T-cell (primary cell): ENCODE measurements at regions not wholly inside any gene's neighbourhood (a gene's known extent, or its start where the extent isn't known, plus 50 kb on each side); places are given as distances from the start of the nearest gene placed in this dataset.

Experiments used
- ATAC-seq, 4 experiments: fragments of 200-7000 bp in 3 of 4; fragments of 150-1000 bp in 1 of 4; cut with Tn5 transposase; replicated peaks in 1 of 4; 1 replicate in 3 of 4; 2 replicates in 1 of 4; pipeline ENCODE4 v1.10.0; 2021; ENCODE audit warnings: moderate library complexity in 3 of 4, mild to moderate bottlenecking in 2 of 4, moderate number of reproducible peaks in 1 of 4
- CTCF ChIA-PET, 2 donors: fragments of 300-600 bp; sonication (Branson Sonifier 250); formaldehyde crosslinking; loops; one replicate each; lab custom pipeline; 2022; ENCODE audit warnings: antibody characterized with exemption in 2 of 2; lab: Charles Lee
- POLR2A ChIA-PET, 2 donors: fragments of 300-600 bp; sonication (Branson Sonifier 250); formaldehyde crosslinking; loops; one replicate each; lab custom pipeline; 2022; ENCODE audit warnings: antibody characterized with exemption in 2 of 2; lab: Charles Lee
- DNase-seq, 35 experiments: peaks; one replicate each; pipeline versions ENCODE4 v3.0.0 to v3.0.0-alpha.2; 2013 to 2023
- H3K27ac ChIP-seq: one replicate; pipeline ENCODE4 v1.5.1; 2013; ENCODE audit warnings: low read length
- H3K27me3 ChIP-seq, 2 experiments: replicated peaks in 1 of 2; 1 replicate in 1 of 2; 2 replicates in 1 of 2; pipeline versions ENCODE4 v1.6.1 to v1.7.0; 2013; ENCODE audit warnings: low read length in 1 of 2, mixed read lengths in 1 of 2; ENCODE audit not compliant: control insufficient read depth in 2 of 2, insufficient read depth in 2 of 2; ENCODE audit errors: extremely low read depth in 1 of 2
- H3K36me3 ChIP-seq, 2 donors: 1 replicate in 1 of 2; 2 replicates in 1 of 2; pipeline versions ENCODE4 v1.6.1 to v1.7.0; 2013; ENCODE audit warnings: low read length in 1 of 2; ENCODE audit not compliant: control insufficient read depth in 2 of 2, insufficient read depth in 1 of 2; ENCODE audit errors: extremely low read depth in 1 of 2
- H3K4me1 ChIP-seq, 2 experiments: 1 replicate in 1 of 2; 2 replicates in 1 of 2; pipeline versions ENCODE4 v1.6.1 to v1.7.0; 2013; ENCODE audit warnings: low read length in 2 of 2, mixed read lengths in 1 of 2; ENCODE audit not compliant: insufficient read depth in 2 of 2, control insufficient read depth in 1 of 2; ENCODE audit errors: extremely low read depth in 1 of 2
- H3K4me3 ChIP-seq, 2 donors: 1 replicate in 1 of 2; 2 replicates in 1 of 2; pipeline versions ENCODE4 v1.5.1 to v1.7.0; 2013; ENCODE audit warnings: mild to moderate bottlenecking in 2 of 2, low read length in 1 of 2, moderate library complexity in 1 of 2; ENCODE audit not compliant: control insufficient read depth in 1 of 2; ENCODE audit errors: extremely low read depth in 1 of 2
- H3K9me3 ChIP-seq: 2 replicates; pipeline ENCODE4 v1.7.0; 2013
- H3K27ac Mint-ChIP-seq, 2 donors: one replicate each; pipeline ENCODE4 v1.8.0; 2020 to 2021; ENCODE audit warnings: mild to moderate bottlenecking in 2 of 2, mixed read lengths in 2 of 2
- H3K27me3 Mint-ChIP-seq, 2 donors: one replicate each; pipeline ENCODE4 v1.8.0; 2021 to 2022; ENCODE audit warnings: mixed read lengths in 2 of 2
- H3K36me3 Mint-ChIP-seq: one replicate; pipeline ENCODE4 v1.8.0; 2021; ENCODE audit warnings: mixed read lengths
- H3K4me1 Mint-ChIP-seq, 3 donors: one replicate each; pipeline ENCODE4 v1.8.0; 2020 to 2022; ENCODE audit warnings: mixed read lengths in 3 of 3, mild to moderate bottlenecking in 1 of 3
- H3K4me3 Mint-ChIP-seq, 3 donors: one replicate each; pipeline ENCODE4 v1.8.0; 2020 to 2022; ENCODE audit warnings: mild to moderate bottlenecking in 3 of 3, mixed read lengths in 3 of 3, moderate library complexity in 3 of 3
- H3K9me3 Mint-ChIP-seq, 3 donors: one replicate each; pipeline ENCODE4 v1.8.0; 2020 to 2022; ENCODE audit warnings: mixed read lengths in 3 of 3
- WGBS: methylation state at CpG from one replicate; pipeline ENCODE4 v1.1.5; 2013; ENCODE audit warnings: missing lambda C conversion rate; ENCODE audit not compliant: insufficient coverage; 5-methylcytosine and 5-hydroxymethylcytosine counted together

DNA sequence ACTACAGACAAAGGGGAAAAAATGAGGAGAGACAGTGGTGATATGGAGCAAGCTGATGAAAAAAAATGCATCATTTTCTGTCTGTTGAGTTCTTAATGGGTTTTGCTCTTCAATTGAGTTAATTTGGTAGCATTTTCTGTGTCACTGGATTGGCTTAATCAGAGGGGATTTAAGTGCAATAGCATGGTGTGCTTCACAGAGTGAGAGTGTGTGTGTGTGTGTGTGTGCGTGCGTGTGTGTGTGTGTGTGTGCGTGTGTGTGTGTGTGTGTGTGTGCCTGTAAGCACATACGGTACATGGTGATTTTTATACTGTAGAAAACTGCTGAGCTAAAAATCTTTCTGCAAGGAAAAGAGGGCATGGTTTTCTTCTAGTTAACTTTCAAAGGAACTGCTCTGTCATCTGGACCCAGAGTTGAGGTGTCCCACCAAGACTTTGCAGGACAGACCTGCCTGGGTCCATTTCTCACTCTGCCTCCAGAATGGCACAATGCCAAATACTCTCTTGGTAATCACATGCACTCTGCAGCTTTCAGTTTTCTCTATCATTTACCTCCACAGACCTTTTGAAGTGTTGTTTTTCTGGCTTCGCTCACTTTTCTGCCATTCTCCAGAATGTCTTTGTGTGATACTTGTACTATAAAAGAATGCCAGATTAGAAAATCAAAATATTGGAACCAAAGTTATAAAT, 952.6 kb upstream of the SOX9 start:
- H3K4me3 Mint-ChIP-seq: no peak overlapping the region
- WGBS: 73% methylated on average over 3 of the region's 5 CpGs
- H3K27ac Mint-ChIP-seq: no peak overlapping the region
- ChIA-PET POLR2A (no interaction called here), CTCF (no interaction called here)
- no peaks in the 10 kb centered on the region for H3K36me3 Mint-ChIP-seq
- H3K27me3 ChIP-seq: no peaks in the 10 kb centered on the region
- no peaks in the 10 kb centered on the region for H3K4me1 Mint-ChIP-seq
- DNase-seq: no peak
- H3K4me1 ChIP-seq: no peaks in the 10 kb centered on the region
- no peak overlapping the region for H3K4me3 ChIP-seq
- no peaks in the 10 kb centered on the region for H3K9me3 ChIP-seq
- H3K27me3 Mint-ChIP-seq: no peaks in the 10 kb centered on the region
- no peak for ATAC-seq
- no peaks in the 10 kb centered on the region for H3K36me3 ChIP-seq
- peaks cover 0 to 5% (median 4%) of the 10 kb centered on the region in 3 donors for H3K9me3 Mint-ChIP-seq
- no peak overlapping the region for H3K27ac ChIP-seq

DNA sequence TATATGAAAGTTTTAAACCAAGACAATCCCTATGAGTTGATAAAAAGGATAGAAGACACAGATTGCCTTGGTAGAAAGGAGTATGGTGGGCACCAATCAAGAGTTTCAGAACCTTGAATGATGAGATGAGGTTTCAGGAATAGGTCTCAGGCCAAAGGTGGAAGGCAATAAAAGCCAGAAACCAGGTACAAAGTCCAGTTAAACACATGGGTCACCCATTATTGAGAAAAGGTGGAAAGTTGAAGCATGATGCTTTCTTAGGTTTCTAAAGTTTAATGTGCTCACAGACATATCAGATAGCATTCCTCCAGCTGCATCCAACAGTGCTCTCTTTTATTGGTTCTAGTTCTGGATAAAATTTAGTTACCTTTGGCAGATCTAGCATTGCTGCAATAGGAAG, 950.8 kb upstream of the SOX9 start:
- no peak overlapping the region for H3K27ac Mint-ChIP-seq
- H3K4me3 Mint-ChIP-seq: no peak overlapping the region
- Histone ChIP-seq H3K27me3 (no peaks in the 10 kb centered on the region), H3K27ac (no peak overlapping the region), H3K4me1 (no peaks in the 10 kb centered on the region), H3K9me3 (no peaks in the 10 kb centered on the region), H3K36me3 (no peaks in the 10 kb centered on the region), H3K4me3 (no peak overlapping the region)
- no peaks in the 10 kb centered on the region for H3K36me3 Mint-ChIP-seq
- no peaks in the 10 kb centered on the region for H3K4me1 Mint-ChIP-seq
- no peak for ATAC-seq
- H3K9me3 Mint-ChIP-seq: peaks cover 0 to 5% (median 4%) of the 10 kb centered on the region in 3 donors
- peaks cover 0 to 1% of the 10 kb centered on the region in 2 donors for H3K27me3 Mint-ChIP-seq
- POLR2A ChIA-PET: no interaction called here
- DNase-seq: no peak
- CTCF ChIA-PET: no interaction called here

DNA sequence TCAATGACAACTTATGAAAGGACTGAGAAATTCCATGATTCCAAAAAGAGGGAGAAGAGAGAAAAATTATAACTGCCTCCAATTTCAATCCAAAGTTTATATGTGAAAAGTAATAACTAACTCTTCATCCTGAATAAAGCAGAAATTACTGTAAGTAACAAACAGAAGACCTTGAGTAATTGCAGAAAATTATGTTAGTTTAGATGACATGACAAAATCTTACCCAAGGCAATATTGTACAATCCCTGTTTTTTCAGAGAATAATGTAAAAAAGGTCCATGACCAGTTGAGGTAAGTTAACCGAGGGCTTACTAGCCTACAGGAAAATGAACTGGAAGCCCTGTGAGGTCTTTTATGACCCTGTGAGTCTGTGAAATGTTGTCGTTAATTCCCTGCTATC, 949.5 kb upstream of the SOX9 start:
- ATAC-seq (no peak), DNase-seq (no peak)
- Mint-ChIP-seq H3K4me1 (no peaks in the 10 kb centered on the region), H3K36me3 (no peaks in the 10 kb centered on the region), H3K27ac (no peak overlapping the region), H3K27me3 (peaks cover 0 to 1% of the 10 kb centered on the region in 2 donors), H3K9me3 (peaks cover 0 to 5% (median 4%) of the 10 kb centered on the region in 3 donors), H3K4me3 (no peak overlapping the region)
- no peak overlapping the region for H3K27ac ChIP-seq
- no peaks in the 10 kb centered on the region for H3K27me3 ChIP-seq
- H3K36me3 ChIP-seq: no peaks in the 10 kb centered on the region
- ChIA-PET POLR2A (no interaction called here), CTCF (no interaction called here)
- H3K9me3 ChIP-seq: no peaks in the 10 kb centered on the region
- no CpG with 5 or more reads among the region's 2 CpGs for WGBS
- no peaks in the 10 kb centered on the region for H3K4me1 ChIP-seq
- H3K4me3 ChIP-seq: no peak overlapping the region

DNA sequence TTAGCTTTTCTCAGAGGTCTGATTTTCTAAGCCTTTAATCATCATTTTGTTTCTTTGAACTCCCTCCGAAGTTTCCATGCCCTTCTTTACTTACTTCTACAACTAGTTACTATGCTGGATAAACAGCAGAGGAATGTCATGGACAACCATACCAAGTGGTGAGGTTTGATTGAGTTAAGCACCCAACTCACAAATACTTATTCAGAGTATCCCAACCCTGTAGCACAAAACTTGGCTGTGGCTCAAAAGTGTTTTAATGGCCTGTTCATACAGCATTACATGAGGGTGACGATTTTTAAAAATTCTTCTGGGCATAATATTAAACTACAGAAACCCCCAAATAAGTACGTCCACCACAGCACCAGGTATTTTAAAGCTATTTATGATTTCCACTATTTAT, 946.8 kb upstream of the SOX9 start:
- H3K4me3 ChIP-seq: no peak overlapping the region
- Mint-ChIP-seq H3K9me3 (peaks cover 0 to 8% (median 5%) of the 10 kb centered on the region in 3 donors), H3K4me1 (no peaks in the 10 kb centered on the region), H3K27me3 (peaks cover 0 to 1% of the 10 kb centered on the region in 2 donors), H3K36me3 (no peaks in the 10 kb centered on the region), H3K4me3 (no peak overlapping the region), H3K27ac (no peak overlapping the region)
- H3K9me3 ChIP-seq: no peaks in the 10 kb centered on the region
- DNase-seq (no peak), ATAC-seq (no peak)
- WGBS: no CpG with 5 or more reads among the region's 3 CpGs
- H3K27me3 ChIP-seq: no peaks in the 10 kb centered on the region
- no peaks in the 10 kb centered on the region for H3K36me3 ChIP-seq
- CTCF ChIA-PET: no interaction called here
- POLR2A ChIA-PET: no interaction called here
- no peak overlapping the region for H3K27ac ChIP-seq
- H3K4me1 ChIP-seq: no peaks in the 10 kb centered on the region

GRCh38 chr17:71176331-71176730, 944.5 kb upstream of the SOX9 start:
- CTCF ChIA-PET: no interaction called here
- H3K36me3 Mint-ChIP-seq: no peaks in the 10 kb centered on the region
- peaks cover 0 to 1% of the 10 kb centered on the region in 2 donors for H3K27me3 Mint-ChIP-seq
- H3K4me3 Mint-ChIP-seq: no peak overlapping the region
- no peak for DNase-seq
- no peak for ATAC-seq
- H3K4me3 ChIP-seq: no peak overlapping the region
- H3K4me1 ChIP-seq: no peaks in the 10 kb centered on the region
- H3K4me1 Mint-ChIP-seq: no peaks in the 10 kb centered on the region
- no CpG with 5 or more reads among the region's 1 CpG for WGBS
- no peaks in the 10 kb centered on the region for H3K27me3 ChIP-seq
- H3K9me3 Mint-ChIP-seq: peaks cover 0 to 8% (median 7%) of the 10 kb centered on the region in 3 donors
- H3K27ac ChIP-seq: no peak overlapping the region
- no peaks in the 10 kb centered on the region for H3K36me3 ChIP-seq
- H3K27ac Mint-ChIP-seq: no peak overlapping the region
- no peaks in the 10 kb centered on the region for H3K9me3 ChIP-seq
- POLR2A ChIA-PET: no interaction called here

- no peaks in the 10 kb centered on the region for H3K9me3 ChIP-seq
- Mint-ChIP-seq H3K9me3 (peaks cover 0 to 4% (median 4%) of the 10 kb centered on the region in 3 donors), H3K36me3 (no peaks in the 10 kb centered on the region), H3K4me1 (no peaks in the 10 kb centered on the region), H3K27me3 (peaks cover 0 to 1% of the 10 kb centered on the region in 2 donors), H3K4me3 (no peak overlapping the region), H3K27ac (no peak overlapping the region)
- ATAC-seq: no peak
- H3K4me1 ChIP-seq: no peaks in the 10 kb centered on the region
- ChIA-PET CTCF (no interaction called here), POLR2A (no interaction called here)
- H3K27me3 ChIP-seq: no peaks in the 10 kb centered on the region
- no peak for DNase-seq
- H3K4me3 ChIP-seq: no peak overlapping the region
- WGBS: 66% methylated on average over 3 of the region's 6 CpGs
- no peaks in the 10 kb centered on the region for H3K36me3 ChIP-seq
- H3K27ac ChIP-seq: no peak overlapping the region
Measured at GRCh38 chr17:71176928-71177443, 943.8 kb upstream of the SOX9 start.
